GM18909 (cell line): ENCODE measurements at regions not wholly inside any gene's neighbourhood (a gene's known extent, or its start where the extent isn't known, plus 50 kb on each side); places are given as distances from the start of the nearest gene placed in this dataset.

ENCODE experiments used
- ATAC-seq: cut with Tn5 transposase; IDR thresholded peaks from one replicate; pipeline ENCODE4 v1.9.1; 2021; ENCODE audit warnings: mild to moderate bottlenecking; ENCODE audit not compliant: unreplicated experiment, poor library complexity

DNA sequence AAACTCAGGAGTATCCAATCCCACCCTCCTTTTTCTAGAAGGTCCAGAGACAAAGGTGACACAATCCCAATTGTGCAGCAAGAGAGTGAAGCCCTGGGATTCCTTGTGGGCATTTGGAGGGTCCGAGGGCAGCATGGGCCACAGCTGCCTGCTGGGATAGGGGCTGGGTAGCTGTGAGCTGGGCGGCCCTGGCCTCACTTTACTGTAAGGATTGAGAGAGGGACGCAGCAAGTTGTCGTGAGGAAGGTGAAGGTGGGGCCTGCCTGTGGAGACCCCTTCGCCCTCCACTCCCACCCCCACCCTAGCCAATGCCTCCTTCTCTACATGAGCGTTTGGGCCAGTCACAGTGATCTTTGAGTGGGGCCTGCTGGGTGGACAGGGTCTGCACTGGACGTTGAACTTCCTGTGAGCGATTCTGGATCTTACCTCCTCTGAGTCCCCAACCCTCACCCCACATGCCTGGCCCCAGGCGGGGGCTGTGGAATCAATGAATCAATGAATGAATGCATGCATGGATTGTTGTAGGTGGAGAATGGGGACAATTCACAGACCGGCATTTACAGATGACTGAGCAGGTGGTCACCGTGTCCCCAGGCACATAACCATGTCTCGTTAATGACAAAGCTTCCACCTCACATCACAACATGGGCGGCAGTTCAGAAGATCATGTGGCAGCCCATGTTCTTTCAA, 107.2 kb downstream of the INHBB start:
- no peak for ATAC-seq

DNA sequence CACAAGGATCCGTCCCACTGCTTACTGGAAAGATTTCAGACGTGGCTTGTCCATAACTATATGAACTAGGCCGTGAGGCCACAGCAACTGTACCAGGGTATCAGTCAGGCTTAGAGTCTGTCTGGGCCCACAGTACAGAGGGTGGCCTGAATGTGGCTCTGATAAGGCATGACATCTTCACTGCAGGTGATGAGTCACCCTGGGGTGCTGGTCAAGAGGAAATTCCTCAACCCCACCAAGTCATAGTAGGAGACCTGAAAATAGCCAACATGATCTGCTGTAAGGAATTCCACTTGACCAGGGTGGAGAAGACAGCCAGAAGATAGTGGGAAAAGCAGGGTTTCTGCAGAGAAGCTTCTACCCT, 107.7 kb downstream of the INHBB start:
- no peak for ATAC-seq

DNA sequence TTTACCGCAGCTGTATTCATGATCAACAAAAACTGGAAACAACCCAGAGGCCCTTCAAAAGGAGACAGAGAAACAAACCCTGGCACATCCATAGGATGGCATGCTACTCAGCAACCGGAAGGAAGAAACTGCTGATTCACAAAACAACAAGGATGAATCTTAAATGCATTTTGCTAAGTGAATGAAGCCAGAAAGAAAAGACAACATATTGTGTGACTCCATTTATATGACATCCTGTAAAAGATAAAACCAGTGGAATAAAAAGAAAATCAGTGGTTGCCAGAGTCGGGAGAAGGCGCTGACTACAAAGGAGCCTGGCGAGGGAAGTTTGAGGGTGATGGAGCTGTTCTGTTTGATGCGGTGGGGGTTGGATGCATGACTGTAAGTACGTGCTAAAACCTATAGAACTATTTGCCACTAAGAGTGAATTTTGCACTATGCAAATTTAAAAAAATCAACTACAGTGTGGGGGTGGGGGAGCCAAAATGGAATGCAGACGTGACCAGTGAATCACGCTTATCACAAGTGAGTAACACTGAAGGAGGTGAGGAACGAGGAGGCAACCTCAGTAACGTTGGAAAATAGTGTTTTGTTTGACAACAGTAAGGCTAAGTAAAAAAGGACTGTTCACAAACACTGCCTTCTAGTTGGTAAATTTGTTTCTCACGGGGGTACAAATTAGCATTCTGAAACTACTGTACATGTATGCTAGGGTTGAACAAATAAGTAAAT, 108.9 kb downstream of the INHBB start:
- no peak for ATAC-seq

DNA sequence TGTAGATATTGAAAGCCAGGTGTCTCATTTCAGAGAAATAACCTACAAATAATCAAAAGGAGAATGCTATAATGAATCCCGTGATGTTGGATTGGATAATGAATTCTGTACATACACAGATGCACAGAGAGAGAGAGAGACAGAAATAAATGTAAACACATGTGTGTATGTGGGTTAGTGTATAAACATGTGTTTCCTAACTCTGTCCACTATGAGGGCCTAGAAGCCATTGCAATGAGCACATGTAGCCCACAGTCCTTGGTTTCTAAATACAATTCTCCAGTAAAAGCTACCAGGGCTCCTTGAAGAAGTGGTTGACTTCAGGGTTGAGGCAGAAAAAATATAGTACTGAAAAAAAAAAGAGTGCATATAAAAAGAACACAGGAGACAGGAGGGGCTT, 109.5 kb downstream of the INHBB start:
- ATAC-seq: no peak

DNA sequence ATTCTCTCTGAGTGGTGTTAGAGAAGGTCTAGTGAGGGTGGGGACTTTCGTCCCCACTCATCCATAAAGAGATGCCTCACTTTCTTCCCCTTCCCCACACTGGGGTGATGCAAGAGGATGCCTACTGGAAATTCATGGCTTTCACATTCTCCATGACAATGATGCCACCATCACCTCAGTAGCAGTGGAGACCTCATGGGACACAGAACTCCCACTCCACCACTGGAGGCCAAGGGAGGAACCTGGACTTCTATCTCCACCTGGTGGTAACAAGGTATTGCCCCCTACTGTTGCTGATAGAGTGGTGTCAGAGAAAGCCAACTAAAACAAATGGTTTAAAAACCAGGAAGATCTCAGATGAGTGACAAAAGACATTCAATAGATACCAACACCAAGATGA, 110.9 kb downstream of the INHBB start:
- ATAC-seq: no peak

DNA sequence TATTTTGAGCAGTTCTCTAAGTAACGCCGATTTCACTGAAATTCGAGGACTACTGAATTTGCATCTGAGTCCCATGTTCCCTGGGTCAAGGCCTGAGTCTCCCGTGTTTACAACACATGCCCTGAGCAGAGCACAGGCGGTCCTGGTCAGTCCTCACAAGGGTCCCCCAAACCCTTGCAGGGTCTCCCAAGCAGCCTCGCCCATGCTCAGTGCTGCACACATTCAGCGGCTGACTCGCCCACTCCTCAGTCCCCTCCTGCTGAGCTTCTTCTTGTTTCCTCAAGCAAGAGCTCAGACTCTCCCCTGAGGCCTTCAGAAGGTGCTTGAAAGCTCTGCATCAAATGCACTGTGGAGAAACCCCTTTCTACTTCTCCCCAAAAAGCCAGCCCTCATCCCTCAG, 114.6 kb downstream of the INHBB start:
- ATAC-seq: no peak

DNA sequence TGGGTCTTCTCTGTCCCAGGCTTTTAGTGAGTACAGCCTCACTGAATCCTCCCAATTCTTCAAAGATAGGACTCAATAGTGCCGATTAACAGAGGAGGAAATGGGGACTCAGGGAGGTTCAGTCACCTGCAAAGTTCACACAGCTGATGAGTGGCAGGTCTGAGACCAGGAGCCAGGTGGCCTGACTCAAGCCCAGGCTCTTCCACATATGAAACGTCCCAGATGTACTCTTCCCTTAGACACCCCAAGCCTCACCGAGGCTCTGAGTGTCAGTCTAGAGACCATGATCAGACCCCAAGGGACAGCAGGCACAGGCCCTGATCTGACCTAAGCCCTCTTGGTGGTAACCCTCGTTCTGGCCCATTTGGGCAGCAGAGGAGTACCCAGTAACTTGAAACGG, 115.2 kb downstream of the INHBB start:
- ATAC-seq: no peak

DNA sequence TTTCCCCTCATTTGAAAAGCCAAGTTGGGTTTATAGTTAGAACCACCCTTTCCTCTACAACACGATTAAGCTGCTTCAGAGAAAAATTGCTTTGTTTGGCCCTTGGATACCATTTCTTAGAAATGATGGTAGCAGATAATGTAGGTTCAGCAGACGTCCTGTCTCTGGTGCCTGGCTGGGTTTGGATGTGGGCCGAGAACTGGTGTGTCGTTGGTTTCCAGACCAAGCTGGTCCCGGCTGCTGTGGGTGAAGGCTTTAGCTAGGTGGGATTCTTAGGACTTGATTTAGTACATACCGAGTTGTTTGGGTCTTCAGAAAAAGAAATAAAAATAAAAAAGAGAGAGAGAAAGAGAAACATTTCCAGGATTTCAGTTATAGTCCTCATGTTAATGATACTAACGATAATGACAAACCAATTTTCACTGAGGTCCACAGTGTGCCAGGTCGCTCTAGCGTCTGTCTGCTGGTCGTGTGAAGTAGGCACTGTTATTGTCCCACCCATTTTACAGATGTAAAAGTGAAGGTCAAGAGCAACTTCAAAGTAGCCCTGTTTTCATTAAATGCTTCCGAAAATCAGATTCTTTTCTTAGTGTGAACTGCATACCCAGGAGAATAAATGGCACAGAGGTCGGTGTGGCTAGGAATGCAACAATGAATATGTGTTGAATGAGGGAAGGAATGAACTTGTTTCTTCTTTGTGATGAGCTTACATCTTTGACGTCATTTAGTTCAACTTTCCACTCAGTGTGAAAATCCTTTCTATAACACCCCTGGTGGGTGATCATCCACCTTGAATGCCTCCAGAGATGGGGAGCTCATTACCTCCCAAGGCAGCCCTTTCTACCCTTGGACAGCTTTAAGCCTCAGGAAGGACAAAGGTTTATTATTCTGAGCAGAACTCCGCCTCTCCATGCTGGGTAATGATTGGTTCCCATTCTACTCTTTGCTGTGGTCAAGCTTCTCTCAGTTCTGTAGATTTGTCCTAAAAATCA, 115.9 kb downstream of the INHBB start:
- no peak for ATAC-seq

DNA sequence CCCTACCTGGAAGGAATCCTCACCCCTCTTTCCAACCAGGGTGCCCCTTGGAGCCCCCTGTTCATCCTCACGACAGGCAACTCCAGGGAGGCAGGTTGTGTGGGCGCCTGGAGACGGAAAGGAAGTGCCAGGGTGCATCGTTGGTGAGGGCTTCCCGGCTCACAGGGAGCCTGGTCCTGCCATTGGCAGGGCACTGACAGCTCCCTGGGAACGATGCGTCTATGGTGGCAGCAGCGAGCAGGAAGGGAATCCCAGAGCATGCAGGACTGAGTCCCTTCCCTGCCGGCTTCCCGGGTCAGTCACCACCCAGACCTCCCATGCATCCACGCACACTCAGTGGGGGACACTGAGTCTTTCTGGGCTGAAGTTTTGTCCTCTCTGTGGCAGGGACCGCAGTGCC, 117.6 kb downstream of the INHBB start:
- ATAC-seq: no peak

DNA sequence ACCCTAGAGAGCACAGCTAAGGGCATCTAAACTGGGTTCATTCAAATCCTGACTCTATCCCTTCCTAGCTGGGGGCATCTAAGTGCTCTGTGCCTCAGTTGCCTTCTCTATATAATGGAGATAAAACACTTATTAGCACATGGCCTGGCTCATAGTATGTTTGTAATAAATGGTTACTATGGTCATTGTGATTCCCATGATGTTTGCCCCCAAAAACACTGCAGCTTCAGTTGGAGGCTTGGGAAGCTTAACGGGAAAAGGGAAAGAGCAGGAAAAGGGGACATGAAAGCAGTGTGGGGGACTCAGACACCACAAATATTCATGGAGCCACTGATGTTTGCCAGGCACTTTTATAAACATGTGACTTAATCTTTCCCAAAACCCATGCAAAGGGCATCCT, 118.1 kb downstream of the INHBB start:
- no peak for ATAC-seq

DNA sequence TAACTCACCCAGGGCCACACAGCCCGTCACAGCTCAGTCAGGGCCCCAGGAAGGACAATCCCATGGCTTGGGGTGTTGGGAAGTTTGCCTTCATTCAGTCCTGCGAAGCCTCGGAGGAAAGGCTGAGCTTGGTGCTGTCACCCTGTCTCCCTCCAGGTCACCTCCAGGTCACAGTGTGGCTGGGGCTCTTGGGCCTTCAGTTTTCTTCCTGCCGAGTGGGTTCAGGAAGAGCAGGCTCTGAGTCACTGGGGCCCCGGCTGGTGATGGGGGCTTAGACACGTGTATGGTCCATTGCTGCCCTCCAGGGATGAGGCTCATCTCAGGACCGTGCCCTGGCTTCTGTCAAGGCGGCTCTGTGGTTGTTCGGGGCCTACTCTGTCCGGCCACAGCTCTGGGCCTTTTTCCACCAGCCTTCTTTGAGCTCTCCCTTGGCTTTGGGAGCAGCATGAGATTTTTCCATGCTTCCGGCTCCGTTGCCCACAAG, 118.6 kb downstream of the INHBB start:
- ATAC-seq: no peak

DNA sequence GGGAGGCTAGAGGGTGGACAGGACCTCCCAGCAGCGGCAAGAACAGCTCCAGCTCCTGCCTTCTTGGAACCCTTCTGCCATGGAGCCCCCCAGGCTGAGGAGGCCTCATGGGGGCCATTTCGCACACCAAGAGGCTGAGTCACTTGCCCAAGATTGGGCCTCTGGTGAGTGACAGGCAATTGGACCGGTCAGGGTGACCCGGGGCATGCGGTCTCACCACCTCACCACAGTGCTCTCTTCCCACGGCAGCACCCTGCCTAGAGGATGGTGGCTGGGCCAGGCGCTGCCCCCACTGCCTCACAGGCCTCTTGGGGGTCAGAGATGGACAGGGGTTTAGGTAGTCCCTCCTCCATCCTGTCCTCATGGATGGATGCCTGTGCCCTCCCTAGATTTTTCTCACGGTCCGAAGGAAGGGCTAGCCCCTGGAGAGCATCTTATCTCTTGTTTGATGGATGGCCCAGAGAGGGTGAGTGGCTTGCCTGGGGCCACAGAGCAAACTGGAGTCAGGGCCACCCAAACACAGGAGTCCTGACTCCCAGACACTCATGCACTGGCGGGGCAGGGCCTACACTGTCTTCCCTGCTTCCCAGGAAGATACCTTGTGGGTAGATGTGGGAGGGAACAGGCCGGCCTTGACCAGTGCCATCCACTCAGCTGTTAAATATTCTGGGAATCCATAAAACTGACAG, 119.2 kb downstream of the INHBB start:
- ATAC-seq: no peak

DNA sequence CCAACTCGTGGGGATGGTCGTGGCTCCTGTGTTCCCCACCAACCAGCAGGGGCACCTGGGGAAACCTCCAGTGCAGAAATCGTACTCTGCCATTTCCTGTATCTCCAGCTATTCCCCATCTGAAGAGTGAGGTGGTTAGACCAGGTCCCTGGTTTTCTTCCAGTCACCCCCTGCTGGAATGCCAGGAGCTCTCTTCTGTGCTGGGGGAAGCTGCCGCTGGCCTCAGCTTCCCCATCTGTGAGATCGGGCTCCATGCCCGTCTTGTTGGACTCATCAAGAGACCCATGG, 119.7 kb downstream of the INHBB start:
- no peak for ATAC-seq

DNA sequence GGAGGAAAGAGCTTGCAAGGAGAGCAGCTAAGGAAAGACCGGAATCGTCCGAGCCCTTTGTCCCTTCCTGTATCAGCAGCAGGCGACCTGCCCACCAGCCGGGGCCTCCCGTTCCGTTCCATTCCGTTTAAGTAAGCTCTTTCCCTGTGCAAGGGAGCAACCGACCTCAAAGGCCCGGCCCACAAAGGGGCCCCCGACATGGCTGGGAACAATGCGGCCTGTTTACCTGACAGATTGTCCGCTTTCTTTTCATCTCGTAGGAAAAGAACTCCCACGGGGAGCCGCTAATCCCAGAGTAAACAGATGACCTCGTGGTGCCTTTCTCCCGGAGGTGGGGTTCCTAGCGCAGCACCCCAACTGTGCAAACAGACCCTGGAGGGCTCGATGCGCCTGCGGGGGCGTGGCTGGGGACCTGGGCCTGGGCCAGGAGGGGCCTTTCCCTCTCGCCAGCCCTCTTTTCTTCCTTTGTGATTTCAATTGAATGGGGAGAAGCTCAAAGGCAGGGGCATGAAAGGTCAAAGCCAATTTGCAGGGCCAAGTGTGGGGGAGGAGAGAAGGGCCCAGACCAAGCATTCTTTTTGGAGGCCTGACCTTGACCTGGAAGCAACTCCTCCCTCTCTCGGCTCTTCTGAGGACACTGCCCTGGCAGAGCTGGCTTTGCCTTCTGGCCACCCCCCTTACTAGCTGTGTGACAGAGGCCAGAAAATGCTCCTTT, 120.2 kb downstream of the INHBB start:
- ATAC-seq: no peak

DNA sequence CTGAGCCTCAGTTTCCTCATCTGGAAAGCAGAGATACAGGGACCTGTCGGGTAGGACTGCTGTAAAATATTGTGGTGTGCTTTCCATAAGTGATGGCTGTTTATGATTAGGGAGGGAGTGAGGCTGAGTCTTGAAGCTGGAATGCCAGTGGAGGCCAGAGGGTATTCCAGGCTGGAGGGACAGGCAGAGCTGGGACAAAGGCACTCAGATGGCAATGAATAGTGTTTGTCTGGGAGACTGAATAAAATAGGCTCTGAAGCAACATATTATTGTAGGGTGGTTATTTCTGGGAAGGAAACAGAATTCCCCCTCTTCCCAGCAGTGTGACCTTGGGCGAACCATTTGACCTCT, 120.7 kb downstream of the INHBB start:
- ATAC-seq: no peak

DNA sequence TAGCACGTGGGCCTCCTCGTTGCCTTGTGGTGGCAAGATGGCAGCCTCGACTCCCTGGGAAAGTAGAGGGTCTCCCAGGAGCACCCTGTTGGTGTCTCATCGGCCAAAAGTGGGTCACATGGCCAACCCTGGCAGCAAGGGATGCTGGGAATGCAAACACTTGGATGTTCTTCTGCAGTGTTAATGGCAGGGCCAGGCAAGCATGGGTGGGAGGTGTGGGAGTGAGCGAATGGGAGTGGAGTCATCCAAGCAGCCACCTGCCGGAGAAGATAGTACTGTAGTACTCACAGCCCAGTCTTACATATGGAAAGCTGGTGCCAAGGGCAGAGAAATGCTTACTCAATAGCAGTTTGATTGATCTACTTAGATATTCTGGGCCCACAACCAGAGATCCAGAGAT, 122.2 kb downstream of the INHBB start:
- ATAC-seq: no peak

DNA sequence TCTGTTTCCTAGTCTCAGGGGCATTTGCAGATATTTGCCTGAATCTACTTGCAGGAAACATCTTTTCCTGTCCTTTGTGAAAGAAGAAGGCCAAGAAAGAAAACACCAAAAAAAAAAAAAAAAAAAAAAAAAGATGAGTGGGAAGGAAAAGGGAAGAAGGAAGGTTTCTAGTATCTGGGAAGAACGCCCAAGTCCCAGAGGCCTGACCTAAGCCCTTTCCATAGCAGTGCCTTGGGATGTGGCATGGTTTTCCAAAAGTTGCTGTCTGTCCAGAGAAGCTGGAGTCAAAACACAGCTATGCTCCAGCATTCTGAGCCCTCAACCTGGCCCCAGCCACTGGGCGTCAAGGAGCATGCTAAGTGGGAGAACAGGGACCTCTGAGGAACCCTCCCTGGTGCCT, 123.5 kb downstream of the INHBB start:
- ATAC-seq: no peak

DNA sequence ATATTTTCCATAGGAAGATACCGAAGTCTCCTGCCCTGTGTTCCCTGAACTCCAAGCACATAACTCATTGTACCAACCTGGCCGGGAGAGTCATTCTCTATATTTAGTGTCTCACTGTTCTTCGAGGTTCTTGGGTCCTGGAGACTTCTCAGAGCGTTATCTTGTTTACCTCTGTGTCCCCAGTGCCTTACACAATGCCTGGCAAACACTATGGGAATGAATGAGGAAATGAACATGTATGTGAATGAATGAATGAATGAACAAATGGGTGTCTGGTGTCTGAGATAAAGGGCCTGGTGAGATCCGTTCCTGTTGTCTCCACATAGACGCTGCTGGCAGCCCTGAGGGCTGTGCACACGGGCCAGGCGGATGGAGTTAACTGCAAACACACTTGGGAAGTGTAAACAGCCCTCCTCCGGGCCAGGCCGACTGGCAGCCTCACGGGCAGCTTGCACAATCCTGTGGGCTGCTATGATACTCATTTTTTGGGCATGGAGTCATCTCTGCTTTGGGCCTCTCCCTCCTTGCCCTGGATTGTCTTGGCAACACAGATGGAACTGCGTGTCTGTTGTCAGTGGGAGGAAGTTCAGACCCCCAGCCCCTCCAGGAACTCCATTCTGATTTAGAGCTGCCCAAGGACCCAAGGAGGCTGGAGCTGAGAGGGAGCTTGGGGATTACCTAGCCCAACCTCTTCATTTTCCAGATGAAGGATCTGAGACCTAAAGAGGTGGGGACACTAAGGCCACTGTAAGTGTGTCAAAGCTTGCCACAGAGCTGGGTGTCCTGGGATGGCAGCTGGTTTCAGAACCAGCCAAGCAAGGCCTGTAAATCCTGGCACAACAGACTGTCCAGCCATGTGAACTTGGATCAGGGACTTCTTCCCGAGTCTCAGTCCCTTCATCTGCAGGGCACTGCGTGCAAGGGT, 124.4 kb downstream of the INHBB start:
- ATAC-seq: no peak

DNA sequence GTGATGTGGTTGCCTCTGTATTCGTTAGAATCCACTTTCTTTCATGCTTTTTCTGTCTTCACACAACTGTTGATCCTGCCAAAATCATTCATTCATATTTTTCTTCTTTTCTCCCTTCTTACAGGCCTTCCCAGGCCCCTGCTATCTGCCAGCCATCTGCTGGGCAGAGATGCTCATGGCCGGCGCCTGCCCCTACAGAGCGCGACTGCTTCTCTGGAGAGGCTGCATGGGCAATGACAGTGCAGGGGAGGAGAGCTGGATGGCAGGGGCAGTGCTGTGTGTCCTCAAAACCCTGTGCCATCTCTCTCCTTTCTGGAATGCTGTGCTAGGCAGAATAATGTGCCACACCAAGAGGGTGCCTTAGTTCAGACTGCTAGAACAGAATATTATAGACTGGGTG, 125.2 kb downstream of the INHBB start:
- no peak for ATAC-seq
